Heart left ventricle (tissue), 16 donors: ENCODE measurements at regions not wholly inside any gene's neighbourhood (a gene's known extent, or its start where the extent isn't known, plus 50 kb on each side); places are given as distances from the start of the nearest gene placed in this dataset.

ENCODE experiments used
- ATAC-seq, 4 donors: fragments of 200-7000 bp; cut with Tn5 transposase; one replicate each; pipeline ENCODE4 v1.9.1; 2020 to 2022; ENCODE audit warnings: moderate library complexity in 4 of 4, mild to moderate bottlenecking in 3 of 4, moderate number of reproducible peaks in 1 of 4
- DNase-seq, 5 donors: peaks; one replicate each; pipeline ENCODE4 v3.0.0-alpha.2; 2020
- H3K27ac ChIP-seq, 12 donors: fragments of 200-600 bp; sonication (generic) in 4 of 12; one replicate each; pipeline versions ENCODE4 v1.5.0 to v1.8.0; 2016 to 2022; ENCODE audit warnings: mild to moderate bottlenecking in 2 of 12
- H3K27me3 ChIP-seq, 9 donors: fragments of 200-600 bp; sonication (generic) in 2 of 9; one replicate each; pipeline versions ENCODE4 v1.5.1 to v1.8.0; 2016 to 2022; ENCODE audit warnings: mild to moderate bottlenecking in 3 of 9
- H3K36me3 ChIP-seq, 9 donors: fragments of 200-600 bp; sonication (generic) in 2 of 9; one replicate each; pipeline versions ENCODE4 v1.5.0 to v1.8.0; 2018 to 2022; ENCODE audit warnings: mild to moderate bottlenecking in 2 of 9
- H3K4me1 ChIP-seq, 12 donors: fragments of 200-600 bp; sonication (generic) in 4 of 12; one replicate each; pipeline versions ENCODE4 v1.5.0 to v1.8.0; 2016 to 2022; ENCODE audit warnings: mild to moderate bottlenecking in 3 of 12
- H3K4me3 ChIP-seq, 12 donors: fragments of 200-600 bp; sonication (generic) in 4 of 12; one replicate each; pipeline versions ENCODE4 v1.5.0 to v1.8.0; 2017 to 2022; ENCODE audit warnings: mild to moderate bottlenecking in 9 of 12, moderate library complexity in 4 of 12
- H3K9me3 ChIP-seq, 12 donors: fragments of 200-600 bp; sonication (generic) in 4 of 12; one replicate each; pipeline versions ENCODE4 v1.5.0 to v1.8.0; 2016 to 2022; ENCODE audit warnings: mild to moderate bottlenecking in 1 of 12
- CTCF ChIP-seq, 12 donors: fragments of 200-600 bp; sonication (generic) in 4 of 12; IDR thresholded peaks; one replicate each; pipeline versions ENCODE4 v1.5.0 to v1.8.0; 2018 to 2022; ENCODE audit warnings: antibody characterized with exemption in 12 of 12, mild to moderate bottlenecking in 5 of 12
- POLR2A ChIP-seq, 2 donors: fragments of 450-650 bp; IDR thresholded peaks; one replicate each; pipeline ENCODE4 v1.6.1; 2017; ENCODE audit warnings: antibody characterized with exemption in 2 of 2, mild to moderate bottlenecking in 2 of 2, moderate library complexity in 2 of 2
- WGBS, 4 donors: extraction: QIAGEN DNeasy Blood & Tissue Kit in 2 of 4; methylation state at CpG; one replicate each; pipeline versions ENCODE4 v1.1.5 to v1.1.7; 2013 to 2018; 5-methylcytosine and 5-hydroxymethylcytosine counted together
- intact Hi-C, 10 donors: fragments of 100-400 bp; cut with DNase I; formaldehyde crosslinking; loops; one replicate each; pipeline versions ENCODE4 v1.11.1 to v1.14.2; 2022
- donor health status: ischemic (EF 13 %, LVEDD 7.1; RV severe dilation, severe dysfunction).
- donor health status: healthy with polysubstance abuse.
- donor health status: DM: no; HTN: yes; CAD: no.
- donor health status: DM: no; HTN: no; CAD: no.
- donor health status: ischemic (EF 25% LVEDD 6.9; RV normal size, moderate dysfunction).
- donor health status: ischemic (EF 25% LVEDD 5.7; RV mildly dilated, moderate dysfunction).
- donor health status: healthy.
- donor health status: DM: yes; HTN: yes; CAD: no.
- donor health status: ischemic (EF 35%, LVEDD 5.7; RV mildly dilated, moderate dysfunction).
- donor health status: nonischemic (EF 11% LVEDD 7.7; RV severe dilation, severe dysfunction).
- donor health status: DM: yes; HTN: yes; CAD: no.
- donor health status: PGD.
- donor health status: ischemic (EF 29% LVEDD 5.4; RV normal size, mild dysfunction).
- donor health status: nonischemic (EF 23%, LVEDD 6.1; RV moderate dilation, normal function).

DNA sequence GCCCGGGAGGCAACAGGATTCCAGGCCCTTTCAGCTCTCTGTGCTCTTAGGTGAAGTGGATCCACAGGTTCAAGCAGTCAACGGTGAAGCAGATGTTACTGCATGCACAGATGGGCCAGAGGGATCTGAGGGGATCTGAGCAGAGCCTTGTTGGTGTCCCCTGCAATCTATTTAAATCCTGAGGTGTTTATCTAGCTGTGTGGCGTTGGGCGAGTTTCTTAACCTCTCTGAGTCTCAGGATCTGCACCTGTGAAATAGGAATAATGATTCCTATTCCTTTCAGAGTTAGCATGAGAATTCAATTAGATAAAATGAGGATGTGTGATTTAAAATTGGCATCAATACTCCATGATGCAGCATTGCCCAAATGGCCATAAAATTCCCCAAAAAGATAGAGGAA lies 237.3 kb upstream of the CDH5 start:
- intact Hi-C loops: no loop called here
- TF ChIP-seq CTCF (IDR thresholded peaks at IDR 0.05) (no peak), POLR2A (IDR thresholded peaks at IDR 0.05) (no peak)
- 83 to 99% (median 91%) methylated on average over 4 of the region's 4 CpGs for WGBS, 4 donors

GRCh38 chr16:66128371-66128770 lies 238.1 kb upstream of the CDH5 start:
- TF ChIP-seq CTCF (IDR thresholded peaks at IDR 0.05) (no peak), POLR2A (IDR thresholded peaks at IDR 0.05) (no peak)
- intact Hi-C loops: no loop called here
- Histone ChIP-seq H3K4me3 (no peak overlapping the region), H3K27ac (no peak overlapping the region), H3K4me1 (peaks cover 0 to 16% (median 9%) of the 10 kb centered on the region in 12 donors), H3K9me3 (no peaks in the 10 kb centered on the region), H3K27me3 (peaks cover 0 to 28% (median 0%) of the 10 kb centered on the region in 9 donors), H3K36me3 (no peaks in the 10 kb centered on the region)
- no peak for DNase-seq
- WGBS, 4 donors: 80 to 85% (median 81%) methylated on average over 7 of the region's 7 CpGs
- no peak for ATAC-seq

More for the DNA sequence above, 237.3 kb upstream of the CDH5 start:
- Histone ChIP-seq H3K4me1 (peaks cover 0 to 16% (median 9%) of the 10 kb centered on the region in 12 donors), H3K4me3 (no peak overlapping the region), H3K36me3 (no peaks in the 10 kb centered on the region), H3K9me3 (no peaks in the 10 kb centered on the region), H3K27me3 (peaks cover 0 to 28% (median 0%) of the 10 kb centered on the region in 9 donors), H3K27ac (no peak overlapping the region)
- DNase-seq: no peak
- ATAC-seq: no peak

GRCh38 chr16:66127459-66128370 lies 238.8 kb upstream of the CDH5 start:
- Histone ChIP-seq H3K27ac (no peak overlapping the region), H3K36me3 (no peaks in the 10 kb centered on the region), H3K9me3 (no peaks in the 10 kb centered on the region), H3K4me3 (peak overlapping the region in 1 of 12 donors; percentile 3), H3K4me1 (peaks cover 0 to 16% (median 9%) of the 10 kb centered on the region in 12 donors), H3K27me3 (peaks cover 0 to 28% (median 0%) of the 10 kb centered on the region in 9 donors)
- no peak for TF ChIP-seq POLR2A (IDR thresholded peaks at IDR 0.05)
- peak in 2 of 12 donors; percentile 7 to 34 for TF ChIP-seq CTCF (IDR thresholded peaks at IDR 0.05)
- DNase-seq: peak in 2 of 5 donors; percentile 45 to 60
- ATAC-seq: peak in 3 of 4 donors; percentile 70 to 74 (median 72)
- intact Hi-C loops: no loop called here
- 28 to 39% (median 34%) methylated on average over 26 of the region's 26 CpGs for WGBS, 4 donors

GRCh38 chr16:66121466-66121865 lies 245.0 kb upstream of the CDH5 start:
- no peak for TF ChIP-seq POLR2A (IDR thresholded peaks at IDR 0.05)
- no peak for TF ChIP-seq CTCF (IDR thresholded peaks at IDR 0.05)
- no peak for DNase-seq
- intact Hi-C loops: no loop called here
- Histone ChIP-seq H3K27ac (no peak overlapping the region), H3K4me3 (no peak overlapping the region), H3K27me3 (peaks cover 0 to 18% (median 0%) of the 10 kb centered on the region in 9 donors), H3K9me3 (no peaks in the 10 kb centered on the region), H3K36me3 (no peaks in the 10 kb centered on the region), H3K4me1 (no peaks in the 10 kb centered on the region)
- 75 to 92% (median 90%) methylated on average over 7 of the region's 7 CpGs for WGBS, 4 donors
- ATAC-seq: no peak
